SH-SY5Y (cell line): ENCODE measurements at regions not wholly inside any gene's neighbourhood (a gene's known extent, or its start where the extent isn't known, plus 50 kb on each side); places are given as distances from the start of the nearest gene placed in this dataset.

Experiments
- GATA2 ChIP-seq: IDR thresholded peaks from 2 replicates; pipeline ENCODE4 v1.6.1; 2011; ENCODE audit warnings: mild to moderate bottlenecking, low read depth, low read length
- GATA3 ChIP-seq: IDR thresholded peaks from 2 replicates; pipeline ENCODE4 v1.6.1; 2011; ENCODE audit warnings: low read depth, mild to moderate bottlenecking, low read length, moderate library complexity

- no peak for TF ChIP-seq GATA2
- no peak for TF ChIP-seq GATA3
Measured at GRCh38 chr1:58075188-58075578, 471.3 kb downstream of the OMA1 start.
